SJSA1 (cell line): ENCODE measurements at regions not wholly inside any gene's neighbourhood (a gene's known extent, or its start where the extent isn't known, plus 50 kb on each side); places are given as distances from the start of the nearest gene placed in this dataset.

Experiments used
- DNase-seq, 2 experiments: peaks; one replicate each; pipeline ENCODE4 v3.0.0-alpha.2; 2015 to 2020; ENCODE audit warnings: low spot score in 2 of 2, low read depth in 1 of 2
- H3K27ac ChIP-seq: fragments of 250-450 bp; sonication (Bioruptor Pico); 2 replicates; pipeline ENCODE4 v1.5.1; 2020; ENCODE audit warnings: mild to moderate bottlenecking, moderate library complexity
- H3K27me3 ChIP-seq: fragments of 250-450 bp; sonication (Bioruptor Pico); replicated peaks from 2 replicates; pipeline ENCODE4 v1.5.1; 2020; ENCODE audit warnings: mild to moderate bottlenecking, moderate library complexity
- H3K36me3 ChIP-seq: fragments of 250-450 bp; sonication (Bioruptor Pico); 2 replicates; pipeline ENCODE4 v1.5.1; 2020; ENCODE audit warnings: mild to moderate bottlenecking
- H3K4me1 ChIP-seq: fragments of 250-450 bp; sonication (Bioruptor Pico); replicated peaks from 2 replicates; pipeline ENCODE4 v1.6.1; 2021; ENCODE audit warnings: mild to moderate bottlenecking
- H3K4me3 ChIP-seq: fragments of 250-450 bp; sonication (Bioruptor Pico); 2 replicates; pipeline ENCODE4 v1.5.1; 2020; ENCODE audit warnings: mild to moderate bottlenecking
- H3K9me3 ChIP-seq: fragments of 250-450 bp; sonication (Bioruptor Pico); replicated peaks from 2 replicates; pipeline ENCODE4 v1.5.1; 2020; ENCODE audit warnings: mild to moderate bottlenecking

GRCh38 chr6:49370518-49370917, 92.5 kb downstream of the MMUT start:
- no peak for DNase-seq
- H3K27me3 ChIP-seq, result no peaks in the 10 kb centered on the region
- no peak overlapping the region for H3K27ac ChIP-seq
- H3K9me3 ChIP-seq, result 0 out of 2 replicates have a peak, but pooled peaks cover 5% of the 10 kb centered on the region
- H3K36me3 ChIP-seq, result no peaks in the 10 kb centered on the region
- H3K4me3 ChIP-seq, result no peak overlapping the region
- H3K4me1 ChIP-seq, result no peaks in the 10 kb centered on the region

DNA sequence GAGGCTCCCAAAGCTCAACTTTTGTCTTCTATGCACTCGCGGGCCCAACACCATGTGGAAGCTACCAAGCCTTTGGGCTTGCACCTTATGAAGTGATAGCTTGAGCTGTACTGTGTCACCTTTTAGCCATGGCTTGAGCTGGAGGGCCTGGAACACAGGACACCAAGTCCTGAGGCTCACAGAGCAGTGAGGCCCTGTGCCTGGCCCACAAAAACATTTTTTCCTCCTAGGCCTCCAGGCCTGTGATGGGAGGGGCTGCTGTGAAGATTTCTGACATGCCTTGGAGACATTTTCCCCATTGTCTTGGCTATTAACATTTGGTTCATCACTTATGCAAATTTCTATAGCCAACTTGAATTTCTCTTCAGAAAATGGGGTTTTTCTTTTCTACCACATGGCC, 96.5 kb downstream of the MMUT start:
- H3K4me1 ChIP-seq, result no peaks in the 10 kb centered on the region
- no peaks in the 10 kb centered on the region for H3K36me3 ChIP-seq
- H3K27ac ChIP-seq, result no peak overlapping the region
- DNase-seq, result no peak
- H3K27me3 ChIP-seq, result no peaks in the 10 kb centered on the region
- H3K4me3 ChIP-seq, result no peak overlapping the region
- H3K9me3 ChIP-seq, result 0 out of 2 replicates have a peak, but pooled peaks cover 5% of the 10 kb centered on the region

GRCh38 chr6:49348561-49348960, 114.5 kb downstream of the MMUT start:
- no peak for DNase-seq
- no peak overlapping the region for H3K4me3 ChIP-seq
- H3K27ac ChIP-seq, result no peak overlapping the region
- H3K4me1 ChIP-seq, result no peaks in the 10 kb centered on the region
- no peaks in the 10 kb centered on the region; the same call in 1 of the 2 replicates for H3K9me3 ChIP-seq
- H3K36me3 ChIP-seq, result no peaks in the 10 kb centered on the region
- no peaks in the 10 kb centered on the region for H3K27me3 ChIP-seq

GRCh38 chr6:49342410-49342809, 120.6 kb downstream of the MMUT start:
- Histone ChIP-seq H3K27me3 (no peaks in the 10 kb centered on the region), H3K27ac (no peak overlapping the region), H3K9me3 (no peaks in the 10 kb centered on the region), H3K4me1 (no peaks in the 10 kb centered on the region), H3K36me3 (no peaks in the 10 kb centered on the region), H3K4me3 (no peak overlapping the region)
- no peak for DNase-seq

- no peaks in the 10 kb centered on the region for H3K9me3 ChIP-seq
- no peaks in the 10 kb centered on the region for H3K27me3 ChIP-seq
- no peak for DNase-seq
- no peaks in the 10 kb centered on the region for H3K4me1 ChIP-seq
- no peaks in the 10 kb centered on the region for H3K36me3 ChIP-seq
- H3K27ac ChIP-seq, result no peak overlapping the region
- no peak overlapping the region for H3K4me3 ChIP-seq
These were observed 121.2 kb downstream of the MMUT start for GRCh38 chr6:49341869-49342268.

GRCh38 chr6:49339096-49339495, 124.0 kb downstream of the MMUT start:
- no peak for DNase-seq
- H3K27me3 ChIP-seq, result no peaks in the 10 kb centered on the region
- H3K27ac ChIP-seq, result no peak overlapping the region
- no peaks in the 10 kb centered on the region for H3K4me1 ChIP-seq
- no peaks in the 10 kb centered on the region for H3K36me3 ChIP-seq
- no peaks in the 10 kb centered on the region for H3K9me3 ChIP-seq
- H3K4me3 ChIP-seq, result no peak overlapping the region

DNA sequence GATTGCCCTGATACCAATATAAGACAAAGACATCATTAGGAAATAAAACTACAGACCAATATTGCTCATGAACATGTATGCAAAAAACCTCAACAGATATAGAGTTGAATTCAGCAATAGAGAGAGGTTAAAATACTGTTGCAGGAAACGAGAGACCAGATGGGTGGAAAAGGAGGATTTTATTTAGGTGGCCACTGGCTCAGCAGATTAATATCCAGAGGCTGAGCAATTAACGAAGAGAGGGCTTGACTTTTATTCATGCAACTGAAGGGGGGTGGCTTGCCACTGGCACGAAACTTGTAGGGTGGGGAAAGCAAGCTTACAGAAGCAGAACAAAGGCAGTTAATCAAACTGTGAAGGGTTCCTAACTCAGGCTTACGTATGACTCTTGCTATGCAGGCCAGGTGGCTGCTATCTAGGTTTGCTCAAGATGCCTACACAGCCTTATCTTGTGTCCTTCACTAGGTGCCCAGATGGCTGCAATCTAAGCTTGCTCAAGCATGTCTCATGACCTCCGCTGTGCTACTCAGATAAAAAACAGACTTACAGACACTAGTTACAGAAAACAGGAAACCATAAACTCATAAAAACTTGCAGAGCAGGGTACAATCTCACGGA, 126.4 kb downstream of the MMUT start:
- H3K36me3 ChIP-seq, result no peaks in the 10 kb centered on the region
- no peaks in the 10 kb centered on the region for H3K9me3 ChIP-seq
- H3K27me3 ChIP-seq, result no peaks in the 10 kb centered on the region
- no peak overlapping the region for H3K27ac ChIP-seq
- no peak overlapping the region for H3K4me3 ChIP-seq
- no peaks in the 10 kb centered on the region for H3K4me1 ChIP-seq
- no peak for DNase-seq

DNA sequence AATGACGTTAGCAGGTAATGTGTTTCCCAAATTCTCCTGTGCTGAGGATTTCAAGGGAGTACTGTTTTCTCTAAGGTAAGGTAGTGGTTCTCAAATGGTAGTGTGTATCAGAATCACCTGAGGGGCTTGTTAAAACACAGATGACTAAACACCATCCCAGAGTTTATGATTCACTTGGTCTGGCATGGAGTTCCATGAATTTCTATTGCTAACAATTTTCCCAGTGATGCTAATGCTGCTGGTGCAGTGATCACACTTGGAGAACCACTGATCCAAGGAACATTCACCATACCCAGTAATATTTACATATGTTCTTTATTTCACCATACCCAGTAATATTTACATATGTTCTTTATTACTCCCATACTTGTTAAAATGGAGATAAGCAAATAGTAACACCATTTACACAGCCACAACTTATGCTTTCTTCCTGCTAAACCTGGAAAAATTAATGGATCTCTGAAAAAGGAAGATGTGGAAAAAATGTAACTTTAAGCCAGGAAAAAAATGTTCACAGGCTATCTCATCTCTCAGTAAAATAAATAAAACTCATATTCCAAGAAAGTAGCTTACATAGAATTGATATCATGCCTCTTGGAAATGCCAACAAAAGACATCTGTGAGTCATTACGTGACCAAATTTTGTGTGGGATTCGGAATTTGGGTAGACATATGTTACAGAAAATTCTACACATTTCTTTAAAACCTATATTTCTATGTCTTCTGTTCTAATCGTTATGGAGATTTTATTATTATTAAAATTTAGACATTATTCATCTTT, 129.5 kb downstream of the MMUT start:
- H3K36me3 ChIP-seq, result no peaks in the 10 kb centered on the region
- H3K27me3 ChIP-seq, result no peaks in the 10 kb centered on the region
- H3K4me1 ChIP-seq, result no peaks in the 10 kb centered on the region
- no peaks in the 10 kb centered on the region for H3K9me3 ChIP-seq
- H3K27ac ChIP-seq, result no peak overlapping the region
- DNase-seq, result no peak
- H3K4me3 ChIP-seq, result no peak overlapping the region

- Histone ChIP-seq H3K36me3 (no peaks in the 10 kb centered on the region), H3K4me3 (no peak overlapping the region), H3K27ac (no peak overlapping the region), H3K9me3 (no peaks in the 10 kb centered on the region), H3K4me1 (no peaks in the 10 kb centered on the region), H3K27me3 (no peaks in the 10 kb centered on the region)
- no peak for DNase-seq
These were observed 130.3 kb downstream of the MMUT start for GRCh38 chr6:49332781-49333180.

GRCh38 chr6:49329186-49329585, 133.9 kb downstream of the MMUT start:
- Histone ChIP-seq H3K27me3 (no peaks in the 10 kb centered on the region), H3K4me3 (no peak overlapping the region), H3K9me3 (no peaks in the 10 kb centered on the region), H3K4me1 (peaks cover 23% of the 10 kb centered on the region), H3K36me3 (no peaks in the 10 kb centered on the region), H3K27ac (no peak overlapping the region)
- no peak for DNase-seq

DNA sequence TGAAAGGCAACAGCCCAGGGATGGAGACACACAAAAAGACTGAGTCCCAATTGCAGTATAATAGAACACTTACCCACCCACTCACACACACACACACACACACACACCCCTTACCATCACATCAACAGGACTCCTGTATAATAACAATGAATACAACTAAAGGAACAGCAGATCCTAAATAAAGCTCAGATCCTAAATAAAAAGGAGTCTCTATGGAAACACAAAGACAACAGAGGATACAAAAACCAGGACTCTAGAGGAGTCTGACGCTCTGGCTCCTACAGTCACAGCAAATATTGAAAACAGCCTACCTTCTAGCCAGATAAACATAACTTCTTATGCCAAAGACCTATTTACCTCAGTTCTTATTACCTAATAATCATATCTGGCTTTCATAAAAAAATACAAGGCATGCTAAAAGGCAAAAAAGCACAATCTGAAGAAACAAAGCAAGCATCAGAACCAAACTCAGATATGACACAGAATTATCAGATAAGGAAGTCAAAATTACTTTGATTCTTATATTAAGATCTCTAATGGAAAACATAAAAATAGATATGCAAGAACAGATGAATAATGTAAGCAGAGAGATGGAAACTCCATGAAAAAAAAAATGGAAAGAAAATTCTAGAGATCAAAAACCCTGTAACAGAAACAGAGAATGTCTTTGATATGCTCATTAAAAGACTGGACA, 134.9 kb downstream of the MMUT start:
- H3K27ac ChIP-seq, result no peak overlapping the region
- DNase-seq, result no peak
- H3K4me3 ChIP-seq, result no peak overlapping the region
- H3K9me3 ChIP-seq, result no peaks in the 10 kb centered on the region
- H3K36me3 ChIP-seq, result no peaks in the 10 kb centered on the region
- no peaks in the 10 kb centered on the region for H3K27me3 ChIP-seq
- H3K4me1 ChIP-seq, result peaks cover 23% of the 10 kb centered on the region

DNA sequence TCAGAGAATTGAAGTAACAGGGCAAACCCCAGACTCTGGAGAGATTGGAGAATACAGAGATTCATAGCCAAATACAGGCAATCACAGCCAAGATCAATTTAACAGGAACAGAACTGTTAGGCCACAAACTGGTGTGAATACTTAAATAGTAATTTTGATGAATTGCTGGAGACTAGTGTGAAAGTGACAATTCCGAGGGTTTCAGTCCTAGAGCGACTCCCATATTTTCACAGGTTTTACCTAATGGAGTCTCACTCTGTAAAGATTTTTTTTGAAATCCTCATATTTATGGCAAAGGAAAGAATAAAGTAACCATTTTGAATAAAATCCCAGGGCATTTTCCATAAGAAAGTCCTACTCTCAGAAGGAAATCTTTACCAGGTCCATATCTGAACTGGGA, 135.5 kb downstream of the MMUT start:
- DNase-seq, result no peak
- H3K36me3 ChIP-seq, result no peaks in the 10 kb centered on the region
- no peaks in the 10 kb centered on the region for H3K9me3 ChIP-seq
- H3K27ac ChIP-seq, result peak overlapping the region; percentile 66
- H3K4me1 ChIP-seq, result peaks cover 23% of the 10 kb centered on the region
- no peak overlapping the region for H3K4me3 ChIP-seq
- no peaks in the 10 kb centered on the region for H3K27me3 ChIP-seq

DNA sequence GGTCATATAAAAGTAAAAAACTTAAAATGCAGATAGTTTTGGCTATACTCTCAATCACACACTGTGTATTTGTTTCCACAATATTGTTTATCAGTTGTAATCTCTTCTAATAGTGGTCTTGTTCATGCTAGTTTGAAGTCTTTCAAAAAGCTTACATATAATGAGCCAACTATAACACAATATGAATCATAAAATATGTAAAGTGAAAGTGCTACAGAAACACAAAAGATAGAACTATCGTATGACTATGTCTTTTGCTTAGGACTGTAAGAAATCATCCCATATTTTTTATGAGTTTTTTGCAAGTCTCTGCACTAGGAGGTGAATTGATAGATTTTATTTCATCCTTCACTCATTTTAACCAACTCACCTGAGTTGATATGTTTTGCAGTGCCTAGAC, 136.0 kb downstream of the MMUT start:
- Histone ChIP-seq H3K9me3 (no peaks in the 10 kb centered on the region), H3K4me3 (no peak overlapping the region), H3K27ac (peak overlapping the region; percentile 66), H3K4me1 (peaks cover 23% of the 10 kb centered on the region), H3K36me3 (no peaks in the 10 kb centered on the region), H3K27me3 (no peaks in the 10 kb centered on the region)
- no peak for DNase-seq

DNA sequence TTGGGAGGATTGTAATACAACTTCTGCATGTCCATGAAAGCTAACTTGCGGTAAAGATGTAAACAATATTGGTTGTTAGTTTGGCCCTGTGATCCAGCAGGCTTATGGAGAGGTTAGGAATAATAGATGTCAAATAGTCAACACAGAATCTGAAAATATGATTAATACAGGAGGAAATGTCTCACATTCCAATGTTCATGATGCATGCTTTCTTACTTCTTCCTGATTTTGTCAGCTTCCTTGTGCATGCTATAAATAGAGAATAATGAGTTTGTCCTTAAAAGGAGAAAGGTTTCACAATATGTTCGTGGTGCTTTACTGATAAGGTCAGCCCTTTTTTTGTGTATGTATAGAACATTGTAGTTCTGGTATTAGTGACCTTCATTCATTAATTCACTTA, 136.7 kb downstream of the MMUT start:
- Histone ChIP-seq H3K4me3 (no peak overlapping the region), H3K9me3 (no peaks in the 10 kb centered on the region), H3K27ac (peak overlapping the region; percentile 66), H3K4me1 (peaks cover 23% of the 10 kb centered on the region), H3K36me3 (no peaks in the 10 kb centered on the region), H3K27me3 (no peaks in the 10 kb centered on the region)
- DNase-seq, result peak in 1 of 2 experiments; percentile 46
